AG04450 (cell line): ENCODE measurements at regions not wholly inside any gene's neighbourhood (a gene's known extent, or its start where the extent isn't known, plus 50 kb on each side); places are given as distances from the start of the nearest gene placed in this dataset.

Source experiments
- CTCF ChIA-PET: fragments of 300-600, 350-600 bp; formaldehyde crosslinking; extraction: SDS; loops from one replicate; lab custom pipeline; 2022; ENCODE audit warnings: antibody characterized with exemption, inconsistent platforms; lab: Charles Lee
- POLR2A ChIA-PET: fragments of 350-600 bp; formaldehyde crosslinking; extraction: SDS; loops from one replicate; lab custom pipeline; 2021; ENCODE audit warnings: antibody characterized with exemption, inconsistent platforms; lab: Yijun Ruan, JAX
- DNase-seq: peaks from one replicate; pipeline ENCODE4 v3.0.0-alpha.2; 2011; ENCODE audit warnings: low read depth, low spot score
- H3K27ac ChIP-seq: one replicate; pipeline ENCODE4 v1.5.1; 2012; ENCODE audit warnings: low read depth, low read length, control low read depth
- H3K27me3 ChIP-seq: one replicate; pipeline ENCODE4 v1.6.0; 2012; ENCODE audit warnings: low read length; ENCODE audit not compliant: control insufficient read depth, insufficient read depth
- H3K4me3 ChIP-seq: 2 replicates; pipeline ENCODE4 v1.5.1; 2011; ENCODE audit warnings: mild to moderate bottlenecking, low read depth, low read length, control low read depth
- H3K9me3 ChIP-seq: 2 replicates; pipeline ENCODE4 v1.5.1; 2012; ENCODE audit warnings: low read length; ENCODE audit not compliant: control insufficient read depth, insufficient read depth
- TF ChIP-seq, protein P1 (sequence below): IDR thresholded peaks from 2 replicates; pipeline ENCODE4 v1.5.1; 2011; ENCODE audit warnings: low read depth, low read length, control low read depth, inconsistent platforms

DNA sequence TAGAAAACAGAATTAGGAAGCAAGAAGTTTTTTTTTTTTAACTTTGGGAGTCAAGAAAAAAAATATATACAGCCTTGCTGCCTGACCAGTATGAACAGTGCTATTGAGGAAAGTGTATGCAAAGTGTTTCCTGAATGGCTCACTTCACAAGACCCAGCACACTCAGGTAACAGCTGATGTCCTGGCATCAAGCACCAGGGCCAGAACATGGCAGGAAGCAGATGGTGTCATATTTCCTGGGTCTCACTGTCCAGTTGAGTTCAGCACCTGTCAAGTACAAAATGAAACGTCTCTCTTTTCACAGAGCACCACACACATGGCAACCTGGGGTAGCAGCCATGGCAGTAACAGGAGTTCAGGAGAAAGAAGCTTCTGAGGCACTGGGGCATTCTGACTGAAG, 372.3 kb downstream of the TTLL7 start:
- DNase-seq, result no peak
- ChIA-PET CTCF (no interaction called here), POLR2A (no interaction called here)
- Histone ChIP-seq H3K9me3 (no peaks in the 10 kb centered on the region), H3K4me3 (no peak overlapping the region), H3K27ac (no peak overlapping the region), H3K27me3 (no peaks in the 10 kb centered on the region)
- TF ChIP-seq, protein P1, sequence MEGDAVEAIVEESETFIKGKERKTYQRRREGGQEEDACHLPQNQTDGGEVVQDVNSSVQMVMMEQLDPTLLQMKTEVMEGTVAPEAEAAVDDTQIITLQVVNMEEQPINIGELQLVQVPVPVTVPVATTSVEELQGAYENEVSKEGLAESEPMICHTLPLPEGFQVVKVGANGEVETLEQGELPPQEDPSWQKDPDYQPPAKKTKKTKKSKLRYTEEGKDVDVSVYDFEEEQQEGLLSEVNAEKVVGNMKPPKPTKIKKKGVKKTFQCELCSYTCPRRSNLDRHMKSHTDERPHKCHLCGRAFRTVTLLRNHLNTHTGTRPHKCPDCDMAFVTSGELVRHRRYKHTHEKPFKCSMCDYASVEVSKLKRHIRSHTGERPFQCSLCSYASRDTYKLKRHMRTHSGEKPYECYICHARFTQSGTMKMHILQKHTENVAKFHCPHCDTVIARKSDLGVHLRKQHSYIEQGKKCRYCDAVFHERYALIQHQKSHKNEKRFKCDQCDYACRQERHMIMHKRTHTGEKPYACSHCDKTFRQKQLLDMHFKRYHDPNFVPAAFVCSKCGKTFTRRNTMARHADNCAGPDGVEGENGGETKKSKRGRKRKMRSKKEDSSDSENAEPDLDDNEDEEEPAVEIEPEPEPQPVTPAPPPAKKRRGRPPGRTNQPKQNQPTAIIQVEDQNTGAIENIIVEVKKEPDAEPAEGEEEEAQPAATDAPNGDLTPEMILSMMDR, result no peak

DNA sequence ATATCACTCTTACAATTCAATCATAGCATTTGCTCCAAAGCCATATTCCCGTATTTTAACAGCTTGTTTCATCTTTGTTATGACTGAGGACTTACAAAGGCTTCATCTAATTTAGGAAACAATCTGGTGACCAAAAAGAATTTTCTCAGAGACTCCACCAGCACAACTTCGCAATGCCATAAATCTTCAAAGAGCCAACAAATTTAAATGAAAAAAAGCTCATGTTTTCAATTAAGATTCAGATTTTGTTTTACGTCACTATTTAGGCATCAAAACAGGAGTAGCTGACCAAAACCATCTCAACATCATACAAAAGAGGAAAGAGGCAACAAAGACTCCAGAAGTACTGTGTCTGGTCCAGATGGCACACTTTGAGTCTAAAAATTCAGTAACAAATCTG, 373.3 kb downstream of the TTLL7 start:
- ChIA-PET CTCF (no interaction called here), POLR2A (no interaction called here)
- no peaks in the 10 kb centered on the region for H3K27me3 ChIP-seq
- H3K4me3 ChIP-seq, result no peak overlapping the region
- TF ChIP-seq, protein P1, result no peak
- no peaks in the 10 kb centered on the region for H3K9me3 ChIP-seq
- no peak overlapping the region for H3K27ac ChIP-seq
- DNase-seq, result no peak

DNA sequence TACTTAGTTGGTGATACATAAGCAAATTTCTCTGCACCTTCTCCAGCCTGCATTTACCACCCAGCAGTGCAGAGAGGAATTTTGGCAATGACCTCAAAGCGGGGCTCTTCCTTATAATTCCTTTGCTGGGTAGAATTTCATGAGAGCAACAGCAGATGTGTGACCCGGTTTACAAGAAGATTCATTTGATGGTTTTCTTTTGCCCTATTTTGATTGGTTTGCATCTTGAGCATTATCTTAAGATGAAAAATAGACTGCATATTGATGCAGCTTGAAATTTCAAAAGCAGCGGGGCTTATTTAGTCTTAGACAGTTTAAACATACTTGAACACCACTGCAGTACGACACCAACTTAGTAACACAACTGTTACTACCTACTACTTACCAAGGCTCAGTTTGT, 378.9 kb downstream of the TTLL7 start:
- Histone ChIP-seq H3K27ac (no peak overlapping the region), H3K9me3 (no peaks in the 10 kb centered on the region), H3K4me3 (no peak overlapping the region), H3K27me3 (no peaks in the 10 kb centered on the region)
- ChIA-PET CTCF (no interaction called here), POLR2A (no interaction called here)
- DNase-seq, result no peak
- TF ChIP-seq, protein P1, result no peak

DNA sequence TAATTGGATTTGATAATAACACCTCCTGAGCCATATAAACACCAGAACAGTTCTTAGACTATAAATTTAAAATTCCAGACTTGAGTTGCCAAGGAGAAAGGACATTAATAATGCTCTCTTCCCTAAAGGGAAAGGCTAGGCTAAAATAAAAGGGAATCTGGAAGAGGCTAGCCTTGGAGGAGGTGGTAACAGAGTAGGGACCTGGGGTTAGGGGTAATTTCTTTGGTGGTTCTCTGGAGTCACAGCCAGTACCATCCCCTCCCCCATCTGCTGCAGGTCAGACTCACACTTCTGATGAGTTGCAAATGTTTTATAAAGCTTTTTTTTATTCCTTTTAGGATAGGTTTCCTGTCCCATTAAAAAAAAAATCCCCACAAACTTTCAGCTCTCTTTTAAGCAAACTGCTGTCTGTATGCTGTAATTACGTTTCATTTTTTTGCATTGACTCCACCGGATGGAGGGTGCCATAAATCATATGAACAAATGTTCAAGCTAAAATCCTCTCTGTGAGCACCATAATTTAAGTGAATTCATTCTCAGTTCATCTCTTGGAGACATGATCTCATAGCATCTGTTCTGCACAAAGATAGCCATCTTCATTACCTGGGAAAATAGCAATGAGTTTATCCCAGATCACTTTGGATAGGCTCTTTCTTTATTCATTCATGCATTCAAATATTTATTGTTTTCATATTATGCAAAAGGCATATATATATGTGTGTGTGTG, 379.6 kb downstream of the TTLL7 start:
- Histone ChIP-seq H3K9me3 (no peaks in the 10 kb centered on the region), H3K27me3 (no peaks in the 10 kb centered on the region), H3K4me3 (no peak overlapping the region), H3K27ac (no peak overlapping the region)
- TF ChIP-seq, protein P1, result no peak
- ChIA-PET POLR2A (no interaction called here), CTCF (no interaction called here)
- DNase-seq, result no peak

DNA sequence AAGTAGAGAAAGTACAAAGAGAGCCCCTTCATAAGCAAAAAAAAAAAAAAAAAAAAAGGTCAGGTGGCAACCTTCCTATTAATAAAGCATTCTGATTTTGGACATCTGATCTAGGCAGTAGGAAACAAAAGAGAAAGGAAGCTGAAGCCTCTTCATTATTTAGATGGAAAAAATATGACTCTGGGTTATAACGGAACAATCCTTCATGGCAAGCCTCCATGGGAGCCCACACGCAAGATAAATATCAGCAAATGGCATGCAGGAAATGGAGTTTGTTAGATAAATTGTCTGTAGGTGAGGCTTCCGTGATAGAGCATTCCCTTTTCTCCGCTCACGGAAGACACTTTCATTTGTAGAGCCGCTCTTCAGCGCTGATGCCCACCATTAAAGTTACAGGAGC, 381.0 kb downstream of the TTLL7 start:
- no peak for DNase-seq

More for the DNA sequence above, 381.0 kb downstream of the TTLL7 start:
- no peak overlapping the region for H3K27ac ChIP-seq
- ChIA-PET POLR2A (no interaction called here), CTCF (interaction anchor here (0.6 kb wide), 1 partner anchor 9 kb away, joined by 3 read pairs; no protein-coding TSS in a partner anchor)
- no peaks in the 10 kb centered on the region for H3K9me3 ChIP-seq
- no peaks in the 10 kb centered on the region for H3K27me3 ChIP-seq
- no peak overlapping the region for H3K4me3 ChIP-seq
- TF ChIP-seq, protein P1, result no peak
